ENCODE measurements at regions not wholly inside any gene's neighbourhood (a gene's known extent, or its start where the extent isn't known, plus 50 kb on each side); places are given as distances from the start of the nearest gene placed in this dataset.

GRCh38 chr2:67214585-67215185, 182.4 kb upstream of the ETAA1 start:
- FAIRE-seq (no peak), DNase-seq (ENCODE audit: insufficient read length, low spot score) (no peak)

GRCh38 chr2:67215214-67216055, 181.7 kb upstream of the ETAA1 start:
- DNase-seq (ENCODE audit: insufficient read length, low spot score) (peak; percentile 54), FAIRE-seq (peak; percentile 26)

GRCh38 chr2:67216103-67216502, 181.0 kb upstream of the ETAA1 start:
- no peak for FAIRE-seq

GRCh38 chr2:67216881-67217280, 180.3 kb upstream of the ETAA1 start:
- DNase-seq (ENCODE audit: insufficient read length, low spot score) (no peak), FAIRE-seq (no peak)

More at GRCh38 chr2:67216103-67216502, 181.0 kb upstream of the ETAA1 start:
- DNase-seq (ENCODE audit: insufficient read length, low spot score), result no peak

DNA sequence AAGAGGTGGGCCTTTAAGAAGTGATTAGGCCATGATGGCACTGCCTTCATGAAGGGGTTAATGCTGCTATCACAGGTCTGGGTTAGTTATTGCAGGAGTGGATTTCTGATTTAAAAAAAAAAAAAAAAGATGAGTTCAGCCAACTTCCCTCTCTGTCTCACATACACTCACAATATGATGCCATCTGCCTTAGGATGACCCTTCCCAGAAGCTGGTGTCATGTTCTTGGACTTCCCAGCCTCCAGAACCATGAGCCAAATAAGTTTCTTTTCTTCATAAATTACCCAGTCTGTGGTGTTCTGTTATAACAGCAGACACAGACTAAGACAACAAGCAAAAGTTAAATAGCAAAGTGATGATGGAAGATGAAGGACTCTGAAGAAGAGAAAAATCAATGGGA, 179.7 kb upstream of the ETAA1 start:
- DNase-seq (ENCODE audit: insufficient read length, low spot score) (no peak), FAIRE-seq (no peak)

DNA sequence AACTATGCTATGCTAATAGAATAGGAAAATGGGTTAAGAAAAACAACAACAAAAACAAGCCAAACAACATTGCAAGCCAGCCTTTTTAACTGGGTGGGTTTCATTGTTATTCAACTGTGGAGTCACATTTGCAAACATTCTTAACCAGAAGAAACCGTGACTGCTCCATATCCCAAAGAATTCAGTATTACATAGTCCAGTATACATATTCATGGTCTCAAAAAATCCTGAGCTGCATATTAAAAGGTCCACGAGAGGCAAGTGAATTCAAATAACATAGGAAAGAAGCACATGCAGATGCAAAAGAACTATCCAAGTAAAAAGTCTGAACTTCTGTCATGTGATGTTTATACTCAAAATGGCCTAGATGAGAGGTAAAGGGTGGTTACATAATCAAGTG, 179.1 kb upstream of the ETAA1 start:
- no peak for FAIRE-seq

GRCh38 chr2:67219651-67220050, 177.5 kb upstream of the ETAA1 start:
- FAIRE-seq, result no peak
- no peak for DNase-seq (ENCODE audit: insufficient read length, low spot score)

More for the DNA sequence above, 179.1 kb upstream of the ETAA1 start:
- DNase-seq (ENCODE audit: insufficient read length, low spot score), result no peak

DNA sequence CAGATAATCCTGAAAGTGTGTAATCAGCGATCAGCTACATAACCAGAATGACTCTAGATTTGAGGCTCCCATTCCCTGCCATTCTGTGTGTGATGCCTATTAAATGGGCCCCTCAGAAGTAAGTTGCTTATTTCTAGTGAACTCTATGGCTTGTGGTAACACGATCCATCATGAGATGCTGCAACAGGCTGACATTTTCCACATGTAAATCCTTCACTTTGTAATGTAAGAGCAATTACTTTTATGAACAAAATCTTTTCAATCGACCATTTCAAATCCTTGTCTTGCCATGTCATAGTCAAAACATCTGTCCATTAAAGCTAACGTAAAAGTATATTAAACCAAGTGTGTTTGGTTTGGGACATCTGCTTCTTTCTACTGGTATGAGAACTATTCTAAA, 175.9 kb upstream of the ETAA1 start:
- DNase-seq (ENCODE audit: insufficient read length, low spot score) (no peak), FAIRE-seq (no peak)

DNA sequence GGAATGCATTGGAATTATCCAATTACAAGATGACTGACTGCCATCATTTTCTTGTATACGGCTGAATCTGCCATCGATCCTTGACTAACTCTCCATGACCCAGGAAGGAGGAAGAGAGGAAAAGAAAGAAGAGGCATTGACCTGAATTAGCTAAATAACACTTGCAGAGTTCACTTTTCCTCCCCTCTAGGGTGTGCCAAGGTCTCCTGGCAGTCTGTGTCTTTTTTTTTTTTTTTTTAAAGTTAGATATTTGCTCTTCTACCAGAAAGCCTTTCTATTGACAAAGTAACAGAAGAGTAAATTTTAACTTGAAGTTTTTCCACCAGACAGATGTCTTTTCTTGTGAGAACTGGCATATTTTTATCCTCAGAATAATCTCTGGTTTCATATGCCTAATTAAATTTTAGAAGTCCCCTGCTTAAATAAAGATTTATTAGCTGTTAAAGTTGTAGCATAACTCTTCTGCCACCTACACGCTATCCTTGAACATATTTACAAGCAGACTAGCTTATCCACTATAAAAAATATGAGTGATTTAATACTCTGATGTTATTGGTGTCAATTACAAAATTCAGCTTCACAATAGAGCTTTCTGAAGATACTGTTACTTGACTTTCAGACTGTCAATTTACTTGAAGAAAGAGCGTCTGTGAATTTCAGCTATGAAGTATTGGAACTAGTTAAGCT, 171.7 kb upstream of the ETAA1 start:
- DNase-seq (ENCODE audit: insufficient read length, low spot score) (no peak), FAIRE-seq (no peak)

DNA sequence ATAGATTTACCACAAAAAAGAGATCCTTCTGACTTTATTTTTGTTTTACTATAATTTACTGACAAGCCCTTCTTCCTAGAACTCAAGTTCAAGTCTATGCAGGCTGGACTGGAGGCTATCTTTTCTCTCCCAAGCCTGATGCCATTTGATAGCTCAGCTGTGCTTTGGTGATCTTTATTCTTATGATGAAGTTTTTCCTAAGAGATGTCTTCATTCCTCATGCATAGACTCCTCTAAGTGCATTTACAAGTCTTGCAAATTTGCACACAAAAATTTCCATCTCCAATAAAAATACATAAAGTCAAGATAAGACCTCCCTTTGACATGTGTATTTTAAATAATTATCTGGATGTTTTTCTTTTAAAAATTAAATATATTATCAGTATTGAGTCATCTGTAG, 167.4 kb upstream of the ETAA1 start:
- FAIRE-seq (no peak), DNase-seq (ENCODE audit: insufficient read length, low spot score) (no peak)

DNA sequence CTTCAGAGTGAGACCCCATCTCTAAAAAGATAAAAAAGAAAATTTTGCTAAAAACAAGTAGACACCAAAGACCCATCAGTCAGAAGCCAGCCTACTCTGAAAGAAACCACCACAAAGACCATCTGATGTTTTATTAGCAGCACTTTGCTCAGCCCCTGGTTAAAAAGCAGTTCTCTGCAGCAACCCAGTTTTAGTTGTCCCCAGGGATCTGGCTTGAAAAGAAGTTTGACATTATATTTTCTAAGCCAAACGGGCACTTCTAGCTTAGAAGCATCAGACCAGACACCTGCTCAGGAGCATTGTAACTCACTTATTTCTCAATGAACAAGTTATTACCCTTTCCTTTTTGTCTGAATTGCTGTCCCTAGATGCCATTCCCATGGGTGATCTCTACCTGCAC, 164.2 kb upstream of the ETAA1 start:
- no peak for DNase-seq (ENCODE audit: insufficient read length, low spot score)
- no peak for FAIRE-seq

- DNase-seq (ENCODE audit: insufficient read length, low spot score), result no peak
- peak; percentile 54 for FAIRE-seq
Measured at GRCh38 chr2:67234440-67234839, 162.7 kb upstream of the ETAA1 start.

DNA sequence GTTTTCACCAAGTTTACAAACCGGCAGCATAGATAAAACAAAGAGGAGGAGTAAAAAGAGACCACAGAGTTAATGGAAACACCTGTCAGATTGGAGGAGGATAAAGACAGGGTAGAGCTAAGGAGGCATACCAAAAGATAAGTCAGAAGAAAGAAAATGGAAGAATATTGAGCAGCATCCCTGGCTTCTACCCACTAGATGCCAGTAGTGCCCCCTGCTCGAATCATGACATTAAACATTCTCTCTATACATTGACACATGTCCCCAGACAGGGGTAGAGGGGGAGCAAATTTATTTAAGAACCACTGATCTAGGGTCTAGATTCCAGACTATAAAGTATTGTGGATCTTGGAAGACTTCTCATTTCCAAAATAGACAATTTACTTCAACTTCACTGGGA, 159.8 kb upstream of the ETAA1 start:
- DNase-seq (ENCODE audit: insufficient read length, low spot score), result no peak
- no peak for FAIRE-seq

- no peak for DNase-seq (ENCODE audit: insufficient read length, low spot score)
- no peak for FAIRE-seq
Measured at GRCh38 chr2:67240507-67240906, 156.6 kb upstream of the ETAA1 start.

- FAIRE-seq (no peak), DNase-seq (ENCODE audit: insufficient read length, low spot score) (no peak)
Measured at GRCh38 chr2:67241453-67241852, 155.7 kb upstream of the ETAA1 start.

DNA sequence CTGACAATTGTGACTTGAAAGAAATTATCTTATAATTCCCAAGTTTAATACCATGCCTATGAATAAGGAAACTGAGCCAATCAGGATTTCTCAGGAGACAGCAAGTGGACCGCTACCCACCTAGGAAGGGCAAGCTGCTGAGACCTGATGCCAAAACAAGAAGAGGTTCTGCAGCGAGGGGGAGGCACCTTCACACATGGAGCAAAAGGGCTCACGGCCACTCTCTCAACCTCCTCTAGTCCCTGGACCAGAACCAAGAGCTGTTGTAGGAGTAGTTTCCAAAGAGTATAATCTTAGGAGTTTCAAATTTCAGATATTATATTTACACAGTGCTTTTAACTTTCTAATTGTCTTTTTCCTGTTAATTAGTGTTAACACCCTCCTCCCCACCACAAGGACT, 154.7 kb upstream of the ETAA1 start:
- FAIRE-seq, result no peak
- DNase-seq (ENCODE audit: insufficient read length, low spot score), result no peak

- no peak for FAIRE-seq
Measured at GRCh38 chr2:67243919-67244318, 153.2 kb upstream of the ETAA1 start.

GRCh38 chr2:67246791-67247190, 150.3 kb upstream of the ETAA1 start:
- DNase-seq (ENCODE audit: insufficient read length, low spot score), result no peak
- FAIRE-seq, result no peak

More at GRCh38 chr2:67243919-67244318, 153.2 kb upstream of the ETAA1 start:
- DNase-seq (ENCODE audit: insufficient read length, low spot score), result no peak

DNA sequence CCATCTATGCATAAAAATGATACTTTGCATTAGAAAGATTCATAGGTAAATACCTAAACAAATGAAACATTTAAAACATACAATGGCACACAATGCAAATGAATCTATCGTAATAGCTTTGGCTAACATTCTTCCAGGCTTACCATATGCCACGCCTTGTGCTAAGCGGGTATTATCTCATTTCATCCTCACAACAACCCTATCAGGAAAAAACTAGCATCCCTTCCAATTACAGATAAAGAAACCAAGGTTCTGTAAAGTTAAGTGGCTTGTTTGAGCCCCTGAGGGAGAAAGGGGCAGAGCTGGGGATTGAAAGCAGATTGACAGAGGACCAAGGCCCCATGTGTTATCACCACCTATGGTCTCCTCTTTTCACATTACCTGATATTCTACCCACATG, 145.4 kb upstream of the ETAA1 start:
- DNase-seq (ENCODE audit: insufficient read length, low spot score) (no peak), FAIRE-seq (no peak)

DNA sequence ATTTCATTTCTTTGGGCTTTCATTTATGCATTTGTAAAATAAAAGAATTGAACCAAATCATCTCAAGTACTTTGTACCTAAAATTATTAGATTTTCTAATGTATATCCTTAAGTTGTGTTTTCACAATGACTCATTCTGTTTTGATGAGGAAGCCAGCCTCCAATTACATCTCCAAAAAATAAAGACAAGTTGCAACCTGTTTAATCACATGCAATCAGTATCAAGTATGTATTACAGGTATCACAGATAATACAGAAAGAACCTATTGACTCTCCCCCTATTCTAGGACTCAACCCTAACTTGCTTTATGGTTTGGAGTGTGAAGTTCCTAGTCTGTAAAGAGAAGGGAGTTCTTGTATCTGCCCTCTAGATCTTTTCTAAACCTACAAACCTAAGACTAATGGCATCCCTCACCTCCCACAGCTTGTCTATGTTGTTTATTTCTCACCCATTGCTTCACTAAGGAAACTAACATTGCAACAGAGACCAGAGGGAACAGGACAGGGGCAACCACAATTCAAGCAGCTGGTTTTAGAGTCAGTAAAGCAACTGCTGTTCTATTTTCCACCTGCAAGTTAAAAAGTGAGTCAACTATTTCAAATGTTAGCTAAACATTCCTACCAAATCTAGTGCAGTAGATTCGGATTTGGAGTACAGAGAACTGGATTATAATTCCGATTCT, 141.1 kb upstream of the ETAA1 start:
- DNase-seq (ENCODE audit: insufficient read length, low spot score) (no peak), FAIRE-seq (no peak)

GRCh38 chr2:67256892-67257291, 140.2 kb upstream of the ETAA1 start:
- peak; percentile 10 for DNase-seq (ENCODE audit: insufficient read length, low spot score)
- peak; percentile 42 for FAIRE-seq
